ENCODE measurements at regions not wholly inside any gene's neighbourhood (a gene's known extent, or its start where the extent isn't known, plus 50 kb on each side); places are given as distances from the start of the nearest gene placed in this dataset.

DNA sequence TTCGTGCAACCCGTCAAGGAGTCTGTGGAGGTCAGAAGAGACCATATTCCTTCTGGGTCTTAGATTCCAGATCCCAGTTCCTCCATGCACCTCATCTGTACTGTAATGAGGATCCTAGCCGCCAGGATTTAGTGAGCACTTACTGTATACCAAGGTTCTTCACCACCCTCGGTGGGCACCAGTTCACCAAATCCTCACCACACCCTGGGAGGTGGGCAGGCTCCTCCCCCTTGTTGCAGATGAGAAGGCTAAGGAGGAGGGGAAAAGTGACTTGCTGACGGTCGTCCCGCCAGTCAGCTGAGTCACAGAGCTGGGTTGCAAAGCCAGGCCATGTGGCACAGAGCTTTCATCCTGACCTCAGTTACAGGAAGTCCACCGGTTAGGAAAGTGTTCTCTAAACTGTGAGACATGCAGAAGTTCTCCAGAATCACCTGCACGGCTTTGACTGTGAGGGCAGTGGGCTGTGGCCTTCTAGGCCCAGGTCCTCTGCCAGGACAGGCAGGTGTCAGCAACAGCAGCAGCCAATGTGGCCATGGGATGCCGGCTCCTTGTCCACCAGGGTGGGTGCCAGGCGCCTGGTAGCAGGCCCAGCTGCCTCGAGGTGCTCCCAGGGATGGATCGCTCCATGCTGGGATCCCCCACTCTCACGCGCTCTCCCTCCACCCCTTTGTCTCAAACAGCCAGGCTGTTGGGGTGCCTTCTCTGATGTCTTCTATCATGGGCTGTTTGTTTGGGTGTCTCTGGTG is 240.3 kb upstream of the GSE1 start:
- DNase-seq (ENCODE audit: low read depth in 1 of 2, low spot score in 1 of 2) = no peak

DNA sequence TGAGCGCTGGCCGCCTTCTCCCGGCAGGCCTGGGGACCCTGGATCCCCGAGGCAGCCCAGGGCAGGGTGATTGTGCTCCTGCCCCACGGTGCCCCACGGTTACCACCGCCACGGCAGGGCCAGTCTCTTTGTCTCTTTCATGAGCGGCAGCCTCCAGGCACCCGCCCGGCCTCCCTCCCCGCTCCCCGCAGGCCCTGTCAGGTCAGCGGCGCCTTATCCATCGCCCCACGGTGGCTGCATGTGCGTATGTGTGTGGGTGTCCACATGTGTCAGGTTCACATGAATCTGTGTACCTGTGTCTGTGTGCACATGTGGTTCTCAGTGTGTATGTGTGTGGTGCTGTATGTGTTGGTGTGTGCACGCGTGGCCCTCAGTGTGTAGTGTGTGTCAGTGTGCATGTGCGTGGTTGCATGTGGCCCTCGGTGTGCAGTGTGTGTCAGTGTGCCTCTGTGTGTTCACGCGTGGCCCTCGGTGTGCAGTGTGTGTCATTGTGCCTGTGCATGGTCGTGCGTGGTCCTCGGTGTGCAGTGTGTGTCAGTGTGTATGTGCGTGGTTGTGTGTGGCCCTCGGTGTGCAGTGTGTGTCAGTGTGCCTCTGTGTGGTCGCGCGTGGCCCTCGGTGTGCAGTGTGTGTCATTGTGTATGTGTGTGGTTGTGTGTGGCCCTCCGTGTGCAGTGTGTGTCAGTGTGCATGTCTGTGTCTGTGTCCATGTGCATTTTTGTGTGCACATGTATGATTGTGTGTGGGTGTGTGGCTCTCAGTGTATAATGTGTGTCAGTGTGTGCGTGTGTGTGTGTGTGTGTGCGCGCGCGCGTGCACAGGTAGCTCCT is 239.2 kb upstream of the GSE1 start:
- DNase-seq (ENCODE audit: low read depth in 1 of 2, low spot score in 1 of 2) = no peak

DNA sequence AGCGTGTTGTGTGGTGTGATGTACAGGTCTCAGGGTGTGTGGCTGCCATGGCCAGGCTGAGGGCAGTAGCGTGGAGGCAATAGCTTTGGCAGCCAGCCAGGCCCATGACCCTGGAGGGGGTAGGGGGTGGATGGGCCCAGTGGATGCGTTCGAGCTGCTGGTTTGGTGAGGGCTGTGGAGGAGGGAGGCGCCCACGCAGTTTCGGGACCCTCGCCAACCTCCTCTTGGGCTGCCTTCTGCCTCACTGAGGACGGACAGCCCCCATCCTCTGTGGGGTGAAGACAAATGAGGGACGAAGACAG is 238.6 kb upstream of the GSE1 start:
- no peak for DNase-seq (ENCODE audit: low read depth in 1 of 2, low spot score in 1 of 2)

DNA sequence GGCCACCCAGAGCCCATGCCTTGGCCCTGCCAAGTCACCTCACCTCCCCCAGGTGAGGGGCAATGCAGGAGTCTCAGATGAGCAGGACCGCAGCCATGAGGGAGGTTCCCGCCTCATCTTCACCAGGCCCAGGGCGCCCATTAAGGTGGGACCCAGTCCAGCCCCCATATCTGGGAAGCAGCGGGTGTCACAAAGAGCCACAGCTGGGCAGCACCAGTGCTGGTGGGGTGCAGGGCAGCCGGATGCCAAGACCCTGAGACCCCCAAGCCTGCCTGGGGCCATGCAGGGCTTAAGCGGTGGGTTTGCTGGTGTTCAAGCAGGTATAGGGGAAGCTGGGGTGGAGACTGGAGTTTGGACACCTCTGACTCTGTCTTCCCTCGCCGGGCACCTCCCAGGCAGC is 237.8 kb upstream of the GSE1 start:
- DNase-seq (ENCODE audit: low read depth in 1 of 2, low spot score in 1 of 2) = no peak

DNA sequence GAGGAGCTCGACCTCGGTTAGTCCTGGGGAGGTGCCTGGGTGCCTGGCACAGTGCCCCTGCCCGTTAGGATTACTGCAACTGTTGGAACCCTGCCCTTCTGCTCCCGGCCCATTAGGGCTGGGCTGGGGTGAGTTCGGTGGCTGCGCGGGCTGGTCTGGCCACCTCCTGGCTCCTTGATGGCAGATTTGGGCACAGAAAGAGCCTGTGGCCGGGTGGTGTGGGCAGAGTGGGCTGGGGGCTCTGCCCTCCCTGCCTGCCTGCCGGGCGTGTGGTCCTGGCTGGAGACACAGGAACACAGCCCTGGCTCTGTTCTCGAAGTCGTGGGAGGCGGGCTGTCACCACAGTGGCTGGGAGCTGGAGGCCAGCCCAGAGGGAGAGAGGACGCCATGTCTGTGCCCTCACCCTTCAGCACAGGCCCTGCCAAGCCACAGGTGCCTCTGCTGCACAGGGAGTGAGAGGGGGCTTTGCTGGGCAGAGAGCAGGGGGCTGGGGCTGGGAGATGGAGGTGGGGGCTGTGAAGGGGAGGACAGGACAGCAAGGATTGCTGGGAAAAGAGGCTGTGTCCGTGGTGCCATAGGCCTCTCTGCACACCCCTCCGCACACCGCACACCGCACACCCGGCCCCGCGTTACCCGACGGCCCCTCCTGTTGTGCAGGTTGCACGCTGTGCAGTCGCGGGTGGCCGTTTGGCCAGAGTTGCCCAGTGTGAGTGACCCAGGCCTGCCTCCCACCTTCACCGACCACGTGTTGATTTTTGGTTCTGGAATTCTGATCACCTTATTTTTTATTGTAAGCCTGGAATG is 236.6 kb upstream of the GSE1 start:
- no peak for DNase-seq (ENCODE audit: low read depth in 1 of 2, low spot score in 1 of 2)

DNA sequence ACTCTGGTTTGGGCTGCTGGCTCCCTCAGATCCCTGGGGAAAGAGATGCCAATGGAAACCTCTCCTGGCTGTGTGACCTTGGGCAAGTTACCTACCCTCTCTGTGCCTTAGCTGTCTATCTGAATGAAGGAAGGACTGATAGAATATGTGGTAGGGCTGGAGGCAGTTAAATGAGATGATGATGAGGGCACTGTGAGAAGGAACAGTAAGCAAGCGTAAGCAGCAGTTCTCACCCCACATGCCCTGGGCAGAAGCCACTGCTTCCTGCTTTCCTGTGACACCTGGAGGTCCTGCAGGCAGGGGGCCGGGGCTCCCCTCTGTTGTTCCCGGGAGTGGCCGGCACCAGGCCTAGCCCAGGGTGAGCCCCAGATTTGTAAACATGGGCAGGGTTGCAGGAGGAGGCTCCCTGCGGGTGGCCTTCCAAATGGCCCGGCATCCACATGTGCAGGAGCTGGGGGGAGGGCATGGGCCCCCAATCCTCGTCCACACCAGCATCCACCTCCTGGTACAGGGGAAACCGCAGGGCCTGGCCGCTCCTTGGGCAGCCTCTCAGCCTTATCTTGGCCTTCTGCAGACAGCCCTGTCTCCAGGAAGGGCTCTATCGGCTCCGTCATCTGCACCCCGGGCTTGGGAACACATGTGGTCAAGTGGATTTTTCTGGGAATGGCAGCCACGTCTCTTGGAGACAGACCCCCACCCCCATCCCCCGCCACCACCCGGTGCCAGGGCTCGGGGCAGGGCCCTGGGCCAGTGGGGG is 235.6 kb upstream of the GSE1 start:
- no peak for DNase-seq (ENCODE audit: low read depth in 1 of 2, low spot score in 1 of 2)

DNA sequence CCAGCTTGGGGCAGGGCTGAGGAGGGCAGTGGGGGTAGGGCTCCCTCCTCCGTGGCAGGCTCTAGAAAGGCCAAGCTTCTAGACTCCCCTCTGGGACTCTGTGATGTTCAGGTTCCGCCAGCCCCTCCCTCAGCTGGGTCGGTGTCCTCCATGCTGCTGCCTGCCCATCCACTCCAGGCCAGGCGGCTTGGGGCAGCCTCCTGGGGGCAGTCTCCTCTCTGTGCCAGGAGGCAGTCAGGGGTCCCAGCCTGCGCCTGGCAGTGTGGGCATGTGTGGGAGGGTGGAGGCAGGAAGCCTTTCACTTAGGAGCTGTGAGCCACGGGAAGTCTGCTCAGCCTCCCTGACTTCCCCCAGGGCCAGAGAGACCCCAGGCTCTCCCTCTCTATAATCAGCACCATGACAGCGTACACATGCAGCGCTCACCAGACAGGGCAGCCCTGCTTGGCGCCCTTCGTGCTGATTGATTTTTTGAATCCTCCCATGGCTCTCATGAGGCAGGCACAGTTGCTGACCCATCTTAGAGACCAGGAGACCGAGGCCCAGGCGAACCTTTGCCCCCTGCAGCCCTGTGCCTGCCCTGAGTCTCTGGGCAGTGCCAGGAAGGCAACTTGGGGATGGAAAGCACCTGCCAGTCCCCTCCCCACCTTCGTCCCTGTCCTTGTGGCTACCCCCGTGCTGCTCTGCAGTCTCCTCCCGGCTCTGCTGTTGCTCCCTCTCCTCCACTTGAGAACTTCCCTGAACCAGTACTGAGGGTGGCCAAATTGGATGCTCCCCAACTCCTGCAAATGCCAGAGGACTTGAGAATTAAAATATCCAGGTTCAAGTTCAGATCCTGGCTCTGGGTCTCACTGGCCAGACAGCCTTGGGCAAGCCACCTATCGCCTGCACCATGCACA is 234.7 kb upstream of the GSE1 start:
- no peak for DNase-seq (ENCODE audit: low read depth in 1 of 2, low spot score in 1 of 2)

DNA sequence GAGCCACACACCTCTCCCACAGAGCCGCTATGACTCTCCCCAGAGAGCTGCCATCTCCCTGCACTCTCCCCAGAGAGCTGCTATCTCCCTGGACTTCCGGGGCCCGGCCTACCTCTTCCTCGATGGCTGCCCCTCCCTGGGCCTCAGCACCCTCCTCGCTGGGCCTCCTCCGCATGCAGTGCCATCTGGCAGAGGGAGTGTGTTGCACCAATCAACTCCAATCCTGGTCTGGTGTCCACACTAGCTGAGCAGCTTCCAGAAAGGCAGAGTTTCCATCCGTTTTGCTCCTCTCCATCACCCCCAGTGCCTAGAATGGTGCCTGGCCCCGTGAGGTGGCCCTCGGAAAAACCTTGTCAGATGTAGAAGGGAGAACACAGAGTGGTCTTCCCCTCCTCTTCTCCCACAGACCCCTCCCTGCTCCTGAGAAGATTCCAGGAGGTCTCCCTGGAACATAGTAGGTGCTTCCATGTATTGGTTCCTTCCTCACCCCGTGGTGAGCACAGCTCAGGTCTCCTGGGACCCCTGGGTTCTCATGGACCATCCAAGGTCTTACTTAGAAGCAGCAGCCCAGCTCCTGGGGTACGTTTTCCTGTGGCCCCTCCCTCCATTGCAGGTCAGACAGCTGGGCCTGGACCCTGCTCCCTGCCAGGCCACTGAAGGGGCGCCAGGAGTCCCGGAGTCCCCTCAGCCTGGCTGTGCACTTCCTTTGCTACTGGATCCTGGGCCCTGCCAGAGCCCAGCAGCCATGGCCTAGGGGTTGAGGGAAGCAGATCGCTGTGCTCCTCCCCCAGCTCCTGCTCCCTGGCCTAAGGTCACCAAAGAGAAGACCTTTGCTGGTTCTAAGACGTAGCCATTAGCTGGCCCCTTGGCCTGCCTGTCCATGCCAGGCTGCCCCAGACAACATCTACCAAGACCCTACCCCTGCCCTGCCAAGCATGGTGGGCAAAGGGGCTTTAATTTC is 233.8 kb upstream of the GSE1 start:
- DNase-seq (ENCODE audit: low read depth in 1 of 2, low spot score in 1 of 2) = no peak

DNA sequence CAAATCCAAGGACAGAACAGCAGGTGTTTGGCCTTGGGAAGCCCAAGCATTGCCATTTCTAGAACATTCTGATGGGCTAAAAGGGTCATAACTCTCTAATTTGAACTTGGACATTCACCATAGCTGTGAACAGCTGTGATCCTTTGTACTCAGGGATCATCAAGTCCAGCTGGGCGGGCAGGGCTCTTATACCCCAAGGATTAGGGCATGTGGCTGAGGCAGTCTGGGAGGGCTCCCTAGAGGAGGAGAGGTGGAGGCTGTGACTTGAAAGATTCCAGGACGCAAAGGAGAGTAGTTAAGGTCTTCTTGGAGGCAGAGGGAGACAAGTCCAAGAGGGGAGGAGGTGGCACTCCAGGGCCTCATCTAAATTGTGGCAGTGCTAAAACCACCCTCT is 233.1 kb upstream of the GSE1 start:
- no peak for DNase-seq (ENCODE audit: low read depth in 1 of 2, low spot score in 1 of 2)

DNA sequence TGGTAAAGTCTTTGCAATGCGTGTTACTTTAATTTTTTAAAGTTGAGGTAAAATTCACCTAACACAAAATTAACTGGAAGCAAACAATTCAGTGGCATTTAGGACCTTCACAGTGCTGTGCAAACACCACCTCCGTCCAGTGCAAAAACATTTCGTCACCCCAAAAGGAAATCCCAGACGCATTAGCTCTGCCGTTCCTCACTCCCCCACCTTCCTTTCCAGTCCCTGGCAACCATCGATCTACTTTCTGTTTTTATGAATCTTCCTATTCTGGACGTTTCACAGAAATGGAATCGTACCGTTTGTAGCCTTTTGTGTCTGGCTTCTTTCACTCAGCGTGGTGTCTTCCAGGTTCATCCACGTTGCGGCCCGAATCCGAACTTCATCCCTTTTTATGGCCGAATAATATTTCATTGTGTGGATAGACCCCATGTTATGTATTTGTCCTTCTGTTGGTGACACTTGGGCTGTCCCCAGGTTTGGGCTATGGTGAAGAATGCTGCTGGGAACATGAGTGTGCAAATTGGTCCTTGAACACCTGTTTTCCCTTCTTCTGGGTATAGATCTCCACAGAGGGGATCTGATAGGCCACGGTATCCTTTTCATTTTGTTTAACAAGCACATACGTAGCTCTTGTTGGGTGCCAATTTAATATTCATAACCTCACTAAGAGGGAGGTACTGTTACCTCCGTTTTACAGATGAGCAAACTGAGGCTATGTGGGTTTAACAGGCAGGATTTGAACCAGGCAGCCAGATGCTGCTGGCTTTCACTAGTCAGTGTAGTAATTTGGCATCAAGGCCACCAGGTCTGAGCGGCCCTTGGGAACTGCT is 232.0 kb upstream of the GSE1 start:
- no peak for DNase-seq (ENCODE audit: low read depth in 1 of 2, low spot score in 1 of 2)

DNA sequence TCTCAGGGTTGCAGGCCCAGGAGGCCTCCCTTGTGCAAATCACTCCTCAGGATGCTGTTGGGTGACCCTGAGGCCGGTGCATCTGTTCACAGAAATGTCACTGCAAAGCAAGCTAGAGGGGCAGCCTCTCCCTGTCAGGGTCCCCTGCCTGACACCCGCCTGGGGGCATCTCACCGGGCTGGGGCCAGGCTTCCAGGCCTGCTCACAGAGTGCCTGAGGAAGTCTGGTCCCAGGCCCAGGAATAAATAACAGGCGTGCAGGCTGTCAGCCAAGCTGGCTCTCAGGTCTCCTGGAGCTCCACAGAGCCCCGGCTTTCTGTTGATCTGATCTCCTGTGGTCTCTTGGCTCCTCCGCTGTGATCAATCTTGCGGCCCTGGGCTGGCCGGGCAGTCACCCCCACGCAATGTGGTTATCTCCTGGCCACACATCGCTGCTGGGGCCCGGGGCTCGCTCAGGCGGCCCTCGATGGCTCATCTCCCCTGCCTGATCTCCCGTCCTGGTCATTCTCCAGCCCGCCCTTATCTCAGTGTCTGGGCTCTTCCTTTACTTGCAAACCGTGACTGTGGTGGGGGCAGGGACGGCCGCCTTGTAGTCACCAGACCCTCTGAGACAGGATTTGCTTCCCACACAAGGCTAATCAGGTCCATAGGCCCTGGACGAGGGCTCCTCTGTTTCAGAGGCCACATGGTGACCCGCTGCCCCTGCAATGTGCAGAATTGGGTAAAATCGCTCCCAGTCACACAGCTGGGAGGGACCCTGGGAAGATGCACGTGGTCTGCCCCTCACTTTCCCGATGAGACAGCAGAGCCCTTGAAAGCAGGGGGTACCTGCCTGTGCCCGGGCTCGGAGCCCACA is 231.2 kb upstream of the GSE1 start:
- no peak for DNase-seq (ENCODE audit: low read depth in 1 of 2, low spot score in 1 of 2)

DNA sequence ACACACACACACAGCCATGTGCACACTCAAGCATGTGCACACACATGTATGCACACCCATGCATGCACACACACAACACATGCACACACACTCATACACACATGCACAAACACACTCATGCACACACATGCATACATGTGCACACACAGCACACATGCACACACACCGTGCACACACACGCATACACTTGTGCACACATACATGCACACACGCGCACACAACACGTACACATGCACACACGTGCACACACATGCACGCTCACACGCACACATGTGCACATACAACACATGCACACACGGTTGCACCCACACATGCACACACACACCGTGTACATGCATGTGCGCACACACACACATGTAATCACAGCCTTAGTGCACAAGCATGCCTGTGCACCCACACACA is 230.4 kb upstream of the GSE1 start:
- no peak for DNase-seq (ENCODE audit: low read depth in 1 of 2, low spot score in 1 of 2)

DNA sequence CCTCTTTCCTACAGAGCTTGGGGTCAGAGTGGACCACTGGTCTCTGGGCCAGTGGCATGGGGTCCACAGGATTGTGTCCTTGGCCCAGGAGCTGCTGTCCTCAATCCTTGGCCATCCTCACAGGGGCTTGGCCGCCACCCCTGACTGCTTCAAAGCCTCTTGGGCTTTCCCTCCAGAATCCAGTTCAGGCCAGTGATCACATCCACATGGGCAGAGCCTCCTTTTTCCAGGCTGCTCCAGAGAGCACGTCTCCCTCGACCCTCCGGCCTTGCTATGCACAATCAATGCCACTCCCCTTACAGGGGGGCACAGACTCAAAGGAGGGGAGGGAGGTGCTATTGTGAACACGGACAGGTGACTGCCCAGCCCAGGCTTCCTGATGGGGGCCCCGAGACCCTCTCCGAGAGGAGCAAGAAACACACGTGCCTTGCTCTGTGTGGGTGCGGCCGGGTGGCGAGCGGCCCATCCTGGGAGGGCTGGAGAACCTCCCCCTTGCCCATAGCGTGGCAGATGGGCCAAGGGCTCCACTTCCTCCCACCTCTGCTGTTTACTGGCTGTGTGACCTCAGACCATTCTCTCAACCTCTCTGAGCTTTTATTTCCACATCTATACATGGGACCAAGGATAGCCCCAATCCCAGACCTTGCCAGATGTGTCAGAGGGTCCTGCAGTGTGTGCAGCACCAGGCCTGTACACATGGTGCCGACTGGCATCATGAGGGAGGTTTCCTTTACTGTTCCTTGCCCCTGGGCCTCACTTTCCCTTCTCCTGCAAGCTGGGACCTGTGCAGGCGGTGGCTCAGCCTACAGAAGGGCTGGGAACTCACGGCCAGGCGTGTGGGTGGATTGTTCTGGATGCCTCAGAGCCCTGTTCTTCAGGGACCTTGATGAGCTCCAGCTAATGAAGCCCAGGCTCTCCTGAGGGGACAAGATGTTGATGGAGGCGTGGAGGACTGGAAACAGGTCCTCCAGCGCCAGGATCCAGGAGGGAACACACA is 229.0 kb upstream of the GSE1 start:
- DNase-seq (ENCODE audit: low read depth in 1 of 2, low spot score in 1 of 2) = no peak

DNA sequence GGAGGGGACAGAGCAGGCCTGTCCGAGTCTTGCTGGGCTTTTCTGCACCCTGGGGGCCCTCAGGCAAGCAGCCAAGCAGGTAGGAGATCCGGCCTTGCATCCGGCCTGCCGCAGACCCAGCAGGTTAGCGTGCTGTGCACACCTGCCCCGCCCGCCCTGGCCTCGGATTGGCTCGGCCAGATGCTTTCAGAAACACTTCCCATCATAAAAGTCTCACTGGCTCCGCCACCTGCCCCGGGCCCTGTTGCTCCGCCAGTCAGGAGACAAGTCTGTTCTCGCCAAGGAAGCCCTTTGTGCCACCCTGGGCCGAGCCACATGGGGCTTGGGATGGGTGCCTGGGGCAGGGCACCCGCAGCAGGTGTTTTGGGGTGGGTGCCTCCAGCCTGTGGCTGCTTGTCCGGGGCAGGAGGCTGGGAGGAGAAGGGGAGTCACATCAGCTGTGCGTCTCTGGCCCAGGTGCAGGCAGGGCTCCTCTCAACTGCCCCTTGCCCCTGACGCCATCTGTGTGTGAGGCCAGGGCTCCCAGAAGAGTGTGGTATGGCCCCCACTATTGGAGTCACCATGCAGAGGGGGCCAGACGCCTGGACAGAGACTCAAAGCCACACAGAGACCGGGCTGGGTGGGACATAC is 228.2 kb upstream of the GSE1 start:
- DNase-seq (ENCODE audit: low read depth in 1 of 2, low spot score in 1 of 2) = no peak

DNA sequence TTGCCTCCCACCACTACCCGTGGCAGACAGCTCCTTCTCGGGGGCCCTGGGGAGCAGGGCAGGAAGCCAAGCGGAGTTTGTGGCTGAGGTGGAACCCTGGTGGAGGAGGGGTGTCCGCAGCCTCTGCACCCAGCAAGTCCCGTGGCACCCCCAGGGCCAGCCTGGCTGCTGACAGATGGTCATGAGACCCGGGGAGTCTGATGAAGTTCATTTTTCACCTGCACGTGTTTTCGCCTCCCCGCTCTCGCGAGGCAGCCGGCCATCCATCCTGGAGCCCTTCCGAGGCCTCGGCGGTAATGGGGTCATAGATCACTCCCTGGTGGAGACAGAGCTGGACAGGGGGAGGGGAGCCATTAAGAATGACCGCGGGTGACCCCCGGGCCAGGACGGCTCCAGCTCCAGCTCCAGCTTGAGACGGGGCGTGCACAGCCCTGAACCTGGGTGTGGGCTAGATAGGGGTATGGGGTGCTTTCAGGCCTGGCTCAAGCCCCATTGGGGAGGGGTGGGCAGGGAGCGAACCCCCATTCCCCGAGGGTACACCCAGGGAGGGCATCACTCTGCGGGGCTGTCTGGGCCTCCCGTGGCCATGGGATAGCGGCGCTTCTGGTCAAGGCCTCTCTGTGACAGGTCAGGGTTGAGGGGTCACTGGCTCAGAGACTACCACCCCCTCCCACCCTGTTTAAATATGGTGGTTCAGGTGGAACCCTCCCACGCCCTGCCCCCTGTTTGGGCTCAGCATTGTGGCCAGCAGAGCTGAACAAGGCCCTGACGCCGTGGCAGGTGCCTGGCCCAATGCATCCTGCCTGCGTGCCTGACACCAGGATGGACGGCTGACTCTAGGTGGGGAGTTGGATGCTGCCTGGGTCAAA is 227.4 kb upstream of the GSE1 start:
- DNase-seq (ENCODE audit: low read depth in 1 of 2, low spot score in 1 of 2) = no peak
